SJSA1 (cell line): ENCODE measurements at regions not wholly inside any gene's neighbourhood (a gene's known extent, or its start where the extent isn't known, plus 50 kb on each side); places are given as distances from the start of the nearest gene placed in this dataset.

Experiments used
- DNase-seq, 2 experiments: peaks; one replicate each; pipeline ENCODE4 v3.0.0-alpha.2; 2015 to 2020; ENCODE audit warnings: low spot score in 2 of 2, low read depth in 1 of 2
- H3K27ac ChIP-seq: fragments of 250-450 bp; sonication (Bioruptor Pico); 2 replicates; pipeline ENCODE4 v1.5.1; 2020; ENCODE audit warnings: mild to moderate bottlenecking, moderate library complexity
- H3K27me3 ChIP-seq: fragments of 250-450 bp; sonication (Bioruptor Pico); replicated peaks from 2 replicates; pipeline ENCODE4 v1.5.1; 2020; ENCODE audit warnings: mild to moderate bottlenecking, moderate library complexity
- H3K36me3 ChIP-seq: fragments of 250-450 bp; sonication (Bioruptor Pico); 2 replicates; pipeline ENCODE4 v1.5.1; 2020; ENCODE audit warnings: mild to moderate bottlenecking
- H3K4me1 ChIP-seq: fragments of 250-450 bp; sonication (Bioruptor Pico); replicated peaks from 2 replicates; pipeline ENCODE4 v1.6.1; 2021; ENCODE audit warnings: mild to moderate bottlenecking
- H3K4me3 ChIP-seq: fragments of 250-450 bp; sonication (Bioruptor Pico); 2 replicates; pipeline ENCODE4 v1.5.1; 2020; ENCODE audit warnings: mild to moderate bottlenecking
- H3K9me3 ChIP-seq: fragments of 250-450 bp; sonication (Bioruptor Pico); replicated peaks from 2 replicates; pipeline ENCODE4 v1.5.1; 2020; ENCODE audit warnings: mild to moderate bottlenecking

- no peaks in the 10 kb centered on the region for H3K27me3 ChIP-seq
- DNase-seq = no peak
- H3K36me3 ChIP-seq = no peaks in the 10 kb centered on the region
- no peaks in the 10 kb centered on the region for H3K9me3 ChIP-seq
- no peak overlapping the region for H3K4me3 ChIP-seq
- H3K27ac ChIP-seq = no peak overlapping the region
- no peaks in the 10 kb centered on the region for H3K4me1 ChIP-seq
These were observed 119.1 kb upstream of the GATB start for GRCh38 chr4:151879705-151880445.

DNA sequence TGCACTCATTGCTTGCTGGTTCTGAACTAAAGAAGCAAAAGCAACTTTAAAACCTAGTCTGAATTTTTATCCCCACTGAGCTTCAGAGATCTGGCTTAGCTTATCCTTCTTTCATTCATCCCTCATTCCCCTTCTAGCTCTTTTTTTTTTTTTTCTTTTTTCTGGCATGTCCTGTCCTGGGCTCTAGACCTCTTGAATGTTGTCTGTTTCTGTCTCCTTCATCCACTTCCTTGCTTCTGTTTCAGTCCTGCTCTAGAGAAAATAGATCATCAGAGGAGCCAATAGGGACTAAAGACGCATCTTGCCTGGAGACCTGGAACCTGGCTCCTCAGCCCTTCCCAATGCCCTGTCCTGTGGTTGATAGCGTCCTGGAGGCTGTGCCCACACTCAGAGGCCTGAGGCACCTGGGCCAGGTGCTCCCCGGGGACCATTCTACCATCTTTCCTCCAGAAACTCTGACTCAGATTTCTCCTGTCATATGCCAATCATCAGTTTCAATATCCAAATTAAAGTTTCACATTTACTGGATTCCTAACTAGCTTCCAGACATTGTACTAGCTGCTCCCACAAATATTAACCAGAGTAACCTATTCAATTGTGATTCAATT is 115.7 kb upstream of the GATB start:
- no peaks in the 10 kb centered on the region for H3K36me3 ChIP-seq
- H3K4me3 ChIP-seq = no peak overlapping the region
- H3K4me1 ChIP-seq = no peaks in the 10 kb centered on the region
- no peaks in the 10 kb centered on the region for H3K27me3 ChIP-seq
- no peak overlapping the region for H3K27ac ChIP-seq
- DNase-seq = no peak
- H3K9me3 ChIP-seq = no peaks in the 10 kb centered on the region

DNA sequence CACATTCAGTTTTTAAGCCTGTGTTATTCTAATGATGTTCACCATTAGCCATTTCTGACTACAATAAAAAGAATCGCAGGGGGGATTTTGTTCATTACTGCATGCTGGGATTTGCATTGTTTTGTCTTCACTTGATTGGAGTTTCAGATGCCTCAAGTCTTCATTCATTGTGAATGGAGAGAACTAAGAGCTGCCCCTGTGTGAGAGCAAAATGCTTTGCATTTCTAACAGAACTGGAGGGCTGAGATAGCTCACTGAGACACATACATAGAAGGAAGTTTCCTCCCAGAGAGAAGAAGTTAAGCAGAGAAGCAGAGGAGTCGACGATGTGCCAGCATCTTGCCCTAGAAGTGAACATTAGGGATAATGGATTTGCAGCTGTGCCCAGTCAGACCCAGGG is 113.5 kb upstream of the GATB start:
- Histone ChIP-seq H3K27ac (no peak overlapping the region), H3K4me3 (no peak overlapping the region), H3K27me3 (no peaks in the 10 kb centered on the region), H3K36me3 (no peaks in the 10 kb centered on the region), H3K9me3 (no peaks in the 10 kb centered on the region), H3K4me1 (no peaks in the 10 kb centered on the region)
- DNase-seq = no peak

DNA sequence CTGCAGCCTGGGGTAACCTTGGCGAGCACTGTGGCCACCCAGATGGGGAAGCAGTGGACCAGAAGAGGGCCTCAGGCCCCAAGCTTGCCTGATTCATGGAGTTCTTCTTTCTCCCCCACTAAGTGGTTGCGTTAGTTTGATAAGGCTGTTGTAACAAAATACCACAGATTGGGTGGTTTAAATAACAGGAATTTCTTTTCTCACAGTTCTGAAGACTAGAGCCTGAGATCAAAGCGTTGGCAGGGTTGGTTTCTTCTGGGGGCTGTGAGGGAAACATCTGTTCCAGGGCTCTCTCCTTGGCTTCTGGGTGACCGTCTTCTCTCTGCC is 105.7 kb upstream of the GATB start:
- no peak for DNase-seq
- no peak overlapping the region for H3K27ac ChIP-seq

DNA sequence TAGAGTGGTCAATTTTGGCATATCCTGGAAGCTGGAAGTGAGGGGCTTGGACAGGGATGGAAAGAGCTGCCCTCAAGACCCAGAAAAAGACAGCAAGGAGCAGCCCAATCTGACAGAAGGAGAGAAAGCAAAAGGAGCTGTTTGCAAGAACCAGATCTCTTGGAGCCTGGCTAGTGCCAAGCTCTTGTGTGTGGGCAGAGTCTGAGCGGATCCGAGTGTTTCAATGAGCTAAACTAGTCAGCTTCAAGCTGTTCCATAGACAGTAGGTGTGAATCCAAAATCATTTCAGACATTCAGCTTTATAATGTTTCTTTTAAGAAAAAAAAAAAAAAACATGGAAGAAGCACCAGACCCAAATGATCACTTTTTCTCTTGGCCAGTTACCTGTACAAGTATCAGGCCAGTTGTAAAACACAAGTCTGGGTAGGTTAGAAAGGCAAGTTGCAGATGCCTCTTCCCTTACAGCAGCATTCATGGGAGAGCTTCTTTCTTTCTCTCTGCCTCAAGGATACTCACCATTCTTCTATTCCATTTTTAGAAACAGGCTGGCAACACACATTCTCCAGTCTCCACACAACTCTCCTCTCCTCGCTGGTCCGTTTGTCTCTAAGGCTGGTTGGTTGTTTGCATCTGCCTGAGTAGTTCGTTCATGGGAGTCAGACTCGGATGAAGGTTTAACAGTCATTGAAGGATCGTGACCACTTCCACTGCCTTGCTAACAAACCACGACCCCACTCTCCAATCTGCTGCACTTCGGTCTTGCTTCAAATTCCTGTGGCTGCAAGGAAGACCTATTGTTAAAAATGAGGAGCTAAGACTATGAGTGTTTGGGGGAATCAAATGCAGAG is 105.2 kb upstream of the GATB start:
- Histone ChIP-seq H3K9me3 (no peaks in the 10 kb centered on the region), H3K4me3 (no peak overlapping the region), H3K27me3 (no peaks in the 10 kb centered on the region), H3K27ac (no peak overlapping the region), H3K36me3 (no peaks in the 10 kb centered on the region), H3K4me1 (no peaks in the 10 kb centered on the region)
- no peak for DNase-seq

More for the DNA sequence above, 105.7 kb upstream of the GATB start:
- Histone ChIP-seq H3K9me3 (no peaks in the 10 kb centered on the region), H3K4me1 (no peaks in the 10 kb centered on the region), H3K4me3 (no peak overlapping the region), H3K27me3 (no peaks in the 10 kb centered on the region), H3K36me3 (no peaks in the 10 kb centered on the region)

- H3K4me1 ChIP-seq = no peaks in the 10 kb centered on the region
- no peak overlapping the region for H3K4me3 ChIP-seq
- no peaks in the 10 kb centered on the region for H3K27me3 ChIP-seq
- H3K27ac ChIP-seq = no peak overlapping the region
- H3K9me3 ChIP-seq = no peaks in the 10 kb centered on the region
- DNase-seq = no peak
- H3K36me3 ChIP-seq = no peaks in the 10 kb centered on the region
These were observed 104.5 kb upstream of the GATB start for GRCh38 chr4:151865312-151865711.

DNA sequence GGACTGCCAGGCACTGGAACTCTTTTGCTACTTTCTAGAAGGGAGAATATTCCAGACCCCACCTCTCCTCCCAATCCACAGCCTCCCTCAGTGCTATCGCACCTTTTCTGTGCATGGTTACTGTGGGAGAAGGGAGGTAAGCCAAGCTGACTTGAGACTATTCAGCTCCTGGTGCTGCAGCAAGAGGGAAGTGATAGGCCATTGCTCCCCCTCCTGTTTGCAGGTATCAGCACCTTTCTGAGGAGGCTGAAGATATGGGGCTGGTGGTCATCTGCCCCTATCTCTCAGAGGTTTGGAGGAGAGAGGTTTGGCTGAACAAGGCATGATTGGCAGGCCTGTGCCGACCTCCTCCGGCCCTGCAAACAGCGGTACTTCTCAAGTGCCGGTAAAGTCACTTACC is 103.3 kb upstream of the GATB start:
- Histone ChIP-seq H3K9me3 (no peaks in the 10 kb centered on the region), H3K4me3 (no peak overlapping the region), H3K27ac (no peak overlapping the region), H3K27me3 (no peaks in the 10 kb centered on the region), H3K36me3 (no peaks in the 10 kb centered on the region), H3K4me1 (no peaks in the 10 kb centered on the region)
- DNase-seq = no peak

- H3K4me3 ChIP-seq = no peak overlapping the region
- no peaks in the 10 kb centered on the region for H3K27me3 ChIP-seq
- H3K27ac ChIP-seq = no peak overlapping the region
- DNase-seq = no peak
- H3K9me3 ChIP-seq = no peaks in the 10 kb centered on the region
- H3K36me3 ChIP-seq = no peaks in the 10 kb centered on the region
- no peaks in the 10 kb centered on the region for H3K4me1 ChIP-seq
These were observed 102.0 kb upstream of the GATB start for GRCh38 chr4:151862766-151863165.

DNA sequence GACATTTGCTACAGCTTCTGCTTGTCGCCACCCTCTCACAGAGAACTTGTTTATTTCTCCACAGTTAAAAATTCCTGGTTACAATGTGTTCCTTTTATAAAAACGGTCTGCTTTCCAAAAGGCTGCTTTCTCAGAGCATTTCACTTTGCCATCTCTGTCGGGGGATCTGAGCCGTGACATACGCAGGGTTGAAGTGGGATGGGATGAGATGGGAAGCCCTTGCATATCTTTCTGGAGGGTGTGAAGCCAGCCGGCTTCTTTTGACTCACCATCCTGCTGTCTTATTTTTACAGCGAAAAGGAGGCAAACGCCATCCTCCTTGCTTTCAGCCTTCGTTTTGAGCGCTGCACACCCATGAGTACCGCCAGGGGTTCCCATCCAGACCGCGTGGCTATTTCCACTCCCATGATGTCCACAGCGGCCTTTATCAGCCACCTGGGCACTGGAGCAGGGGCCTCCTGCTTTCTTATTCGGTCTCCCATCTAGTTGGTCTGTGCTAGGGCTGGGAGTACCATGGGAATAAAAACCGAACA is 99.8 kb upstream of the GATB start:
- Histone ChIP-seq H3K27ac (no peak overlapping the region), H3K4me3 (no peak overlapping the region), H3K9me3 (no peaks in the 10 kb centered on the region)

GRCh38 chr4:151859641-151860040 is 98.8 kb upstream of the GATB start:
- H3K9me3 ChIP-seq = no peaks in the 10 kb centered on the region
- H3K27me3 ChIP-seq = no peaks in the 10 kb centered on the region; the same call in none of the 2 replicates
- no peak overlapping the region for H3K4me3 ChIP-seq
- H3K4me1 ChIP-seq = no peaks in the 10 kb centered on the region
- H3K27ac ChIP-seq = no peak overlapping the region
- DNase-seq = no peak
- H3K36me3 ChIP-seq = no peaks in the 10 kb centered on the region

More for the DNA sequence above, 99.8 kb upstream of the GATB start:
- no peaks in the 10 kb centered on the region; the same call in none of the 2 replicates for H3K27me3 ChIP-seq
- no peaks in the 10 kb centered on the region for H3K36me3 ChIP-seq
- DNase-seq = no peak
- H3K4me1 ChIP-seq = no peaks in the 10 kb centered on the region

DNA sequence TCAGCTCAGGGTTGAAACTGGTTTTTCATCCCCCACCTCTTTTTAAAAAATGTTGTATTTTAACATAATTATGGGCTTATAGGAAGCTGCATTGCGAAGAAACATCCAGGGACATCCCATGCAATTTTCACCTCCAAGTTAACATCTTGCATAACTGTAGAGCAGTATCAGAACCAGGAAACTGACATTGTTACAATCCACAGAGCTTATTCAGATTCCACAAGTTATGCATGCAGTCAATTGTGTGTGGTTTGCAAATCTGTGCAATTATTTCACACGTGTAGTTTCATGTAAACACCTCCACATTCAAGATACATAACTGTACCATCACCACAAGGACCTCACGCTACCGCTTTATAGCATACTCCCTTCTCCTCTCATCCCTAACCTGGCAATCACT is 97.5 kb upstream of the GATB start:
- Histone ChIP-seq H3K4me3 (no peak overlapping the region), H3K27ac (no peak overlapping the region), H3K9me3 (no peaks in the 10 kb centered on the region), H3K36me3 (no peaks in the 10 kb centered on the region), H3K4me1 (no peaks in the 10 kb centered on the region), H3K27me3 (no peaks in the 10 kb centered on the region; the same call in none of the 2 replicates)
- DNase-seq = no peak

GRCh38 chr4:151857368-151857767 is 96.6 kb upstream of the GATB start:
- H3K4me1 ChIP-seq = no peaks in the 10 kb centered on the region
- no peak overlapping the region for H3K27ac ChIP-seq
- H3K4me3 ChIP-seq = no peak overlapping the region
- no peaks in the 10 kb centered on the region for H3K9me3 ChIP-seq
- H3K36me3 ChIP-seq = no peaks in the 10 kb centered on the region
- H3K27me3 ChIP-seq = no peaks in the 10 kb centered on the region; the same call in none of the 2 replicates
- no peak for DNase-seq

GRCh38 chr4:151855747-151856146 is 94.9 kb upstream of the GATB start:
- Histone ChIP-seq H3K27me3 (no peaks in the 10 kb centered on the region; the same call in none of the 2 replicates), H3K4me1 (no peaks in the 10 kb centered on the region), H3K9me3 (no peaks in the 10 kb centered on the region), H3K36me3 (no peaks in the 10 kb centered on the region), H3K27ac (no peak overlapping the region), H3K4me3 (no peak overlapping the region)
- DNase-seq = no peak

GRCh38 chr4:151854731-151855130 is 93.9 kb upstream of the GATB start:
- no peak overlapping the region for H3K4me3 ChIP-seq
- H3K27me3 ChIP-seq = no peaks in the 10 kb centered on the region; the same call in none of the 2 replicates
- peak in 1 of 2 experiments; percentile 10 for DNase-seq
- H3K9me3 ChIP-seq = no peaks in the 10 kb centered on the region
- H3K36me3 ChIP-seq = no peaks in the 10 kb centered on the region
- no peak overlapping the region for H3K27ac ChIP-seq
- H3K4me1 ChIP-seq = no peaks in the 10 kb centered on the region
